GM12878 (cell line): ENCODE measurements at regions not wholly inside any gene's neighbourhood (a gene's known extent, or its start where the extent isn't known, plus 50 kb on each side); places are given as distances from the start of the nearest gene placed in this dataset.

Experiments
- ATAC-seq: fragments of 200-7000 bp; cut with Tn5 transposase; 3 replicates; pipeline ENCODE4 v1.9.1; 2020; ENCODE audit warnings: mild to moderate bottlenecking, moderate library complexity
- BruUV-seq: library from RNA; stranded (reverse); fragments of 400-500 nt; replicated peaks from 2 replicates; lab custom pipeline; 2021; lab: Mats Ljungman, UMichigan
- CTCF ChIA-PET: fragments of 300-600 bp; sonication (Branson Sonifier 250); formaldehyde crosslinking; extraction: SDS; loops from one replicate; lab custom pipeline; 2021; ENCODE audit warnings: inconsistent platforms; lab: Yijun Ruan, JAX
- POLR2A ChIA-PET: fragments of 350-600 bp; formaldehyde crosslinking; extraction: SDS; loops from one replicate; lab custom pipeline; 2021; ENCODE audit warnings: inconsistent platforms; lab: Charles Lee
- RAD21 ChIA-PET: fragments of 300-600 bp; sonication (Branson Sonifier 250); formaldehyde crosslinking; loops from one replicate; lab custom pipeline; 2023; ENCODE audit warnings: antibody characterized with exemption; ENCODE audit not compliant: unreplicated experiment; lab: Charles Lee
- SMC1A ChIA-PET: fragments of 300-600 bp; sonication (Branson Sonifier 250); formaldehyde crosslinking; loops from one replicate; lab custom pipeline; 2023; ENCODE audit not compliant: unreplicated experiment, uncharacterized antibody; lab: Charles Lee
- DNase-seq: peaks from one replicate; pipeline ENCODE4 v3.0.0-alpha.2; 2011; ENCODE audit warnings: low read depth, low spot score
- FAIRE-seq: peaks from 3 replicates; lab custom pipeline; 2011; peaks lifted over from hg19 to GRCh38; lab: Jason Lieb, UNC
- H2AFZ ChIP-seq: 2 replicates; pipeline ENCODE4 v1.6.0; 2011; ENCODE audit warnings: low read depth, low read length, control low read depth; ENCODE audit not compliant: control insufficient read depth
- H3K27ac ChIP-seq: 2 replicates; pipeline ENCODE4 v1.5.1; 2011; ENCODE audit warnings: control low read depth; ENCODE audit not compliant: control insufficient read depth, insufficient read depth
- H3K27me3 ChIP-seq, 2 experiments: replicated peaks in 1 of 2; 2 replicates each; pipeline versions ENCODE4 v1.6.0 to v1.6.1; 2011; ENCODE audit warnings: low read length in 1 of 2; ENCODE audit not compliant: control insufficient read depth in 2 of 2, insufficient read depth in 2 of 2
- H3K36me3 ChIP-seq, 2 experiments: 2 replicates each; pipeline ENCODE4 v1.5.1; 2011; ENCODE audit warnings: low read length in 1 of 2; ENCODE audit not compliant: control insufficient read depth in 2 of 2, insufficient read depth in 2 of 2
- H3K4me1 ChIP-seq: 2 replicates; pipeline ENCODE4 v1.6.1; 2011; ENCODE audit warnings: mild to moderate bottlenecking, low read length, moderate library complexity, mixed read lengths; ENCODE audit not compliant: control insufficient read depth, insufficient read depth
- H3K4me2 ChIP-seq: 2 replicates; pipeline ENCODE4 v1.6.0; 2011; ENCODE audit warnings: control low read depth; ENCODE audit not compliant: control insufficient read depth, insufficient read depth
- H3K4me3 ChIP-seq: fragments of 200-600 bp; sonication (generic); 2 replicates; pipeline ENCODE4 v1.5.1; 2016
- H3K79me2 ChIP-seq: 2 replicates; pipeline ENCODE4 v1.6.0; 2011; ENCODE audit warnings: low read length; ENCODE audit not compliant: control insufficient read depth, insufficient read depth
- H3K9ac ChIP-seq: 2 replicates; pipeline ENCODE4 v1.8.0; 2011; ENCODE audit warnings: low read length, control low read depth, mixed read lengths; ENCODE audit not compliant: control insufficient read depth, insufficient read depth
- H3K9me3 ChIP-seq: replicated peaks from 3 replicates; pipeline ENCODE4 v1.5.1; 2011; ENCODE audit warnings: mild to moderate bottlenecking, low read length; ENCODE audit not compliant: control insufficient read depth, insufficient read depth
- H4K20me1 ChIP-seq: 2 replicates; pipeline ENCODE4 v1.6.0; 2011; ENCODE audit not compliant: control insufficient read depth, insufficient read depth
- ETV6 ChIP-seq, 2 experiments: fragments of 450-650 bp in 1 of 2; IDR thresholded peaks in 1 of 2; conservative IDR thresholded peaks in 1 of 2; 2 replicates each; pipeline ENCODE4 v1.6.1; 2014; ENCODE audit warnings: antibody characterized with exemption in 1 of 2, borderline replicate concordance in 1 of 2, low read depth in 1 of 2, mild to moderate bottlenecking in 1 of 2, moderate library complexity in 1 of 2
- IKZF2 ChIP-seq, 2 experiments: fragments of 450-650 bp; IDR thresholded peaks; 2 replicates each; pipeline ENCODE4 v1.6.1; 2017; ENCODE audit warnings: mild to moderate bottlenecking in 2 of 2, moderate library complexity in 2 of 2
- MXI1 ChIP-seq: fragments of 150-350 bp; IDR thresholded peaks from 2 replicates; pipeline ENCODE4 v1.6.1; 2011; ENCODE audit warnings: low read depth, mild to moderate bottlenecking, inconsistent platforms, low read length, improper control_type of control experiment
- RBBP5 ChIP-seq: fragments of 200-600 bp; sonication (generic); conservative IDR thresholded peaks from 2 replicates; pipeline ENCODE4 v1.6.1; 2016
- TAF1 ChIP-seq: IDR thresholded peaks from 2 replicates; pipeline ENCODE4 v1.6.1; 2011; ENCODE audit warnings: mild to moderate bottlenecking, low read depth, low read length, borderline replicate concordance
- ZNF384 ChIP-seq: IDR thresholded peaks from 2 replicates; pipeline ENCODE4 v1.6.1; 2012; ENCODE audit warnings: low read depth, mild to moderate bottlenecking, low read length, improper control_type of control experiment, borderline replicate concordance
- WGBS: methylation state at CpG from one replicate; pipeline ENCODE4 v1.1.6; 2016; ENCODE audit warnings: low lambda C conversion rate; ENCODE audit not compliant: insufficient replicate concordance, insufficient coverage; ENCODE audit errors: missing lambda C conversion rate; 5-methylcytosine and 5-hydroxymethylcytosine counted together
- in situ Hi-C: fragments of 300-500 bp; cut with MboI; formaldehyde crosslinking; loops from 9 replicates; pipeline ENCODE4 v1.14.3; 2018; ENCODE audit warnings: mixed read lengths
- intact Hi-C: fragments of 100-400 bp; cut with micrococcal nuclease; formaldehyde crosslinking; loops from one replicate; pipeline ENCODE4 v1.14.2; 2022; ENCODE audit not compliant: unreplicated experiment
- TF ChIP-seq, protein P1 (sequence below): IDR thresholded peaks from 2 replicates; pipeline ENCODE4 v1.6.1; 2012; ENCODE audit warnings: improper control_type of control experiment, low read depth, low read length; ENCODE audit not compliant: insufficient replicate concordance
- TF ChIP-seq, protein P2 (sequence below): fragments of 450-650 bp; IDR thresholded peaks from 2 replicates; pipeline ENCODE4 v1.6.1; 2017; ENCODE audit warnings: antibody characterized with exemption, mild to moderate bottlenecking, moderate library complexity
- TF ChIP-seq, protein P3 (sequence below): fragments of 450-650 bp; IDR thresholded peaks from 2 replicates; pipeline ENCODE4 v1.6.1; 2018; ENCODE audit warnings: mild to moderate bottlenecking, low read depth, moderate library complexity; ENCODE audit not compliant: partially characterized antibody
- TF ChIP-seq, protein P4 (sequence below): fragments of 450-650 bp; IDR thresholded peaks from 2 replicates; pipeline ENCODE4 v1.6.1; 2016; ENCODE audit warnings: mild to moderate bottlenecking

DNA sequence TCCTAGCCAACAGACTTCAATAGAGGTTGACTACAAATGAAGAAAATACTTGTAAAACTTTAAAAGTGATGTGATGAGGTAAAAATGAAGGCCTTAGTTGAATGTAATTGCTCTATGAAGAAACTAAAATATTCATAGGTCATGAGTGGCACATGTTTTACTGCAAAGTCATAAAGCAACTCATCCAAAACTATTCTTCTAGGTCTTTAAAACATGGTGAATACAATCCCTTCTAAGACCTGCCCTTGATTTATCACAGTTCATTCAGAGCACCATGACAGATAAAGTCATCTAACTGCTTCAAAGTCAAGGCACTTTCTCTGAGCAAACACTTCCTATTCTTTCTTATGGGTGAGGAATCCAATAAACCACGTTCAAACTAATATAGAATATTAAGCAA is 713.5 kb downstream of the SORCS1 start:
- WGBS, result 0% methylated on average over 1 of the region's 1 CpG
- in situ Hi-C loops, result no loop called here
- intact Hi-C loops, result no loop called here

More for the DNA sequence above, 713.5 kb downstream of the SORCS1 start:
- Histone ChIP-seq H3K27me3 (no peaks in the 10 kb centered on the region), H3K9me3 (no peaks in the 10 kb centered on the region), H3K4me2 (no peak overlapping the region), H3K9ac (no peak overlapping the region), H3K4me3 (no peak overlapping the region), H3K4me1 (no peaks in the 10 kb centered on the region), H2AFZ (no peak overlapping the region), H4K20me1 (no peaks in the 10 kb centered on the region), H3K27ac (no peak overlapping the region), H3K36me3 (no peaks in the 10 kb centered on the region), H3K79me2 (no peaks in the 10 kb centered on the region)
- ChIA-PET RAD21 (no interaction called here), POLR2A (no interaction called here), CTCF (no interaction called here), SMC1A (no interaction called here)
- BruUV-seq, result no TSS peak
- FAIRE-seq (no peak), ATAC-seq (no peak), DNase-seq (no peak)
- no peak for TF ChIP-seq MXI1
- no peak for TF ChIP-seq ETV6 (conservative IDR thresholded peaks at IDR 0.05 in 1 of 2, IDR thresholded peaks at IDR 0.05 in 1 of 2; ENCODE audit: borderline replicate concordance in 1 of 2, low read depth in 1 of 2)
- no peak for TF ChIP-seq IKZF2 (IDR thresholded peaks at IDR 0.05)
- TF ChIP-seq, protein P1, sequence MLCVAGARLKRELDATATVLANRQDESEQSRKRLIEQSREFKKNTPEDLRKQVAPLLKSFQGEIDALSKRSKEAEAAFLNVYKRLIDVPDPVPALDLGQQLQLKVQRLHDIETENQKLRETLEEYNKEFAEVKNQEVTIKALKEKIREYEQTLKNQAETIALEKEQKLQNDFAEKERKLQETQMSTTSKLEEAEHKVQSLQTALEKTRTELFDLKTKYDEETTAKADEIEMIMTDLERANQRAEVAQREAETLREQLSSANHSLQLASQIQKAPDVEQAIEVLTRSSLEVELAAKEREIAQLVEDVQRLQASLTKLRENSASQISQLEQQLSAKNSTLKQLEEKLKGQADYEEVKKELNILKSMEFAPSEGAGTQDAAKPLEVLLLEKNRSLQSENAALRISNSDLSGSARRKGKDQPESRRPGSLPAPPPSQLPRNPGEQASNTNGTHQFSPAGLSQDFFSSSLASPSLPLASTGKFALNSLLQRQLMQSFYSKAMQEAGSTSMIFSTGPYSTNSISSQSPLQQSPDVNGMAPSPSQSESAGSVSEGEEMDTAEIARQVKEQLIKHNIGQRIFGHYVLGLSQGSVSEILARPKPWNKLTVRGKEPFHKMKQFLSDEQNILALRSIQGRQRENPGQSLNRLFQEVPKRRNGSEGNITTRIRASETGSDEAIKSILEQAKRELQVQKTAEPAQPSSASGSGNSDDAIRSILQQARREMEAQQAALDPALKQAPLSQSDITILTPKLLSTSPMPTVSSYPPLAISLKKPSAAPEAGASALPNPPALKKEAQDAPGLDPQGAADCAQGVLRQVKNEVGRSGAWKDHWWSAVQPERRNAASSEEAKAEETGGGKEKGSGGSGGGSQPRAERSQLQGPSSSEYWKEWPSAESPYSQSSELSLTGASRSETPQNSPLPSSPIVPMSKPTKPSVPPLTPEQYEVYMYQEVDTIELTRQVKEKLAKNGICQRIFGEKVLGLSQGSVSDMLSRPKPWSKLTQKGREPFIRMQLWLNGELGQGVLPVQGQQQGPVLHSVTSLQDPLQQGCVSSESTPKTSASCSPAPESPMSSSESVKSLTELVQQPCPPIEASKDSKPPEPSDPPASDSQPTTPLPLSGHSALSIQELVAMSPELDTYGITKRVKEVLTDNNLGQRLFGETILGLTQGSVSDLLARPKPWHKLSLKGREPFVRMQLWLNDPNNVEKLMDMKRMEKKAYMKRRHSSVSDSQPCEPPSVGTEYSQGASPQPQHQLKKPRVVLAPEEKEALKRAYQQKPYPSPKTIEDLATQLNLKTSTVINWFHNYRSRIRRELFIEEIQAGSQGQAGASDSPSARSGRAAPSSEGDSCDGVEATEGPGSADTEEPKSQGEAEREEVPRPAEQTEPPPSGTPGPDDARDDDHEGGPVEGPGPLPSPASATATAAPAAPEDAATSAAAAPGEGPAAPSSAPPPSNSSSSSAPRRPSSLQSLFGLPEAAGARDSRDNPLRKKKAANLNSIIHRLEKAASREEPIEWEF, result no peak
- TF ChIP-seq, protein P2, sequence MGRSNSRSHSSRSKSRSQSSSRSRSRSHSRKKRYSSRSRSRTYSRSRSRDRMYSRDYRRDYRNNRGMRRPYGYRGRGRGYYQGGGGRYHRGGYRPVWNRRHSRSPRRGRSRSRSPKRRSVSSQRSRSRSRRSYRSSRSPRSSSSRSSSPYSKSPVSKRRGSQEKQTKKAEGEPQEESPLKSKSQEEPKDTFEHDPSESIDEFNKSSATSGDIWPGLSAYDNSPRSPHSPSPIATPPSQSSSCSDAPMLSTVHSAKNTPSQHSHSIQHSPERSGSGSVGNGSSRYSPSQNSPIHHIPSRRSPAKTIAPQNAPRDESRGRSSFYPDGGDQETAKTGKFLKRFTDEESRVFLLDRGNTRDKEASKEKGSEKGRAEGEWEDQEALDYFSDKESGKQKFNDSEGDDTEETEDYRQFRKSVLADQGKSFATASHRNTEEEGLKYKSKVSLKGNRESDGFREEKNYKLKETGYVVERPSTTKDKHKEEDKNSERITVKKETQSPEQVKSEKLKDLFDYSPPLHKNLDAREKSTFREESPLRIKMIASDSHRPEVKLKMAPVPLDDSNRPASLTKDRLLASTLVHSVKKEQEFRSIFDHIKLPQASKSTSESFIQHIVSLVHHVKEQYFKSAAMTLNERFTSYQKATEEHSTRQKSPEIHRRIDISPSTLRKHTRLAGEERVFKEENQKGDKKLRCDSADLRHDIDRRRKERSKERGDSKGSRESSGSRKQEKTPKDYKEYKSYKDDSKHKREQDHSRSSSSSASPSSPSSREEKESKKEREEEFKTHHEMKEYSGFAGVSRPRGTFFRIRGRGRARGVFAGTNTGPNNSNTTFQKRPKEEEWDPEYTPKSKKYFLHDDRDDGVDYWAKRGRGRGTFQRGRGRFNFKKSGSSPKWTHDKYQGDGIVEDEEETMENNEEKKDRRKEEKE, result no peak
- no peak for TF ChIP-seq ZNF384
- TF ChIP-seq, protein P3, sequence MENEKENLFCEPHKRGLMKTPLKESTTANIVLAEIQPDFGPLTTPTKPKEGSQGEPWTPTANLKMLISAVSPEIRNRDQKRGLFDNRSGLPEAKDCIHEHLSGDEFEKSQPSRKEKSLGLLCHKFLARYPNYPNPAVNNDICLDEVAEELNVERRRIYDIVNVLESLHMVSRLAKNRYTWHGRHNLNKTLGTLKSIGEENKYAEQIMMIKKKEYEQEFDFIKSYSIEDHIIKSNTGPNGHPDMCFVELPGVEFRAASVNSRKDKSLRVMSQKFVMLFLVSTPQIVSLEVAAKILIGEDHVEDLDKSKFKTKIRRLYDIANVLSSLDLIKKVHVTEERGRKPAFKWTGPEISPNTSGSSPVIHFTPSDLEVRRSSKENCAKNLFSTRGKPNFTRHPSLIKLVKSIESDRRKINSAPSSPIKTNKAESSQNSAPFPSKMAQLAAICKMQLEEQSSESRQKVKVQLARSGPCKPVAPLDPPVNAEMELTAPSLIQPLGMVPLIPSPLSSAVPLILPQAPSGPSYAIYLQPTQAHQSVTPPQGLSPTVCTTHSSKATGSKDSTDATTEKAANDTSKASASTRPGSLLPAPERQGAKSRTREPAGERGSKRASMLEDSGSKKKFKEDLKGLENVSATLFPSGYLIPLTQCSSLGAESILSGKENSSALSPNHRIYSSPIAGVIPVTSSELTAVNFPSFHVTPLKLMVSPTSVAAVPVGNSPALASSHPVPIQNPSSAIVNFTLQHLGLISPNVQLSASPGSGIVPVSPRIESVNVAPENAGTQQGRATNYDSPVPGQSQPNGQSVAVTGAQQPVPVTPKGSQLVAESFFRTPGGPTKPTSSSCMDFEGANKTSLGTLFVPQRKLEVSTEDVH, result no peak
- no peak for TF ChIP-seq TAF1
- TF ChIP-seq RBBP5, result no peak
- TF ChIP-seq, protein P4, sequence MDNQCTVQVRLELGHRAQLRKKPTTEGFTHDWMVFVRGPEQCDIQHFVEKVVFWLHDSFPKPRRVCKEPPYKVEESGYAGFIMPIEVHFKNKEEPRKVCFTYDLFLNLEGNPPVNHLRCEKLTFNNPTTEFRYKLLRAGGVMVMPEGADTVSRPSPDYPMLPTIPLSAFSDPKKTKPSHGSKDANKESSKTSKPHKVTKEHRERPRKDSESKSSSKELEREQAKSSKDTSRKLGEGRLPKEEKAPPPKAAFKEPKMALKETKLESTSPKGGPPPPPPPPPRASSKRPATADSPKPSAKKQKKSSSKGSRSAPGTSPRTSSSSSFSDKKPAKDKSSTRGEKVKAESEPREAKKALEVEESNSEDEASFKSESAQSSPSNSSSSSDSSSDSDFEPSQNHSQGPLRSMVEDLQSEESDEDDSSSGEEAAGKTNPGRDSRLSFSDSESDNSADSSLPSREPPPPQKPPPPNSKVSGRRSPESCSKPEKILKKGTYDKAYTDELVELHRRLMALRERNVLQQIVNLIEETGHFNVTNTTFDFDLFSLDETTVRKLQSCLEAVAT, result no peak
